HCT116 (cell line): ENCODE measurements at regions not wholly inside any gene's neighbourhood (a gene's known extent, or its start where the extent isn't known, plus 50 kb on each side); places are given as distances from the start of the nearest gene placed in this dataset.

Experiments used
- CBX3 ChIP-seq: IDR thresholded peaks from 2 replicates; pipeline ENCODE4 v1.6.1; 2012; ENCODE audit warnings: low read depth
- CEBPB ChIP-seq: IDR thresholded peaks from 2 replicates; pipeline ENCODE4 v1.6.1; 2012; ENCODE audit warnings: low read depth
- EGR1 ChIP-seq: IDR thresholded peaks from 2 replicates; pipeline ENCODE4 v1.6.1; 2012; ENCODE audit warnings: low read depth
- EZH2 ChIP-seq: fragments of 200-600 bp; sonication (generic); IDR thresholded peaks from 2 replicates; pipeline ENCODE4 v1.6.1; 2017; ENCODE audit warnings: antibody characterized with exemption, mixed run types
- POLR2A ChIP-seq: IDR thresholded peaks from 2 replicates; pipeline ENCODE4 v1.7.0; 2011; ENCODE audit warnings: borderline replicate concordance; ENCODE audit not compliant: insufficient read depth, insufficient read length; ENCODE audit errors: extremely low read depth
- POLR2AphosphoS5 ChIP-seq: IDR thresholded peaks from 2 replicates; pipeline ENCODE4 v1.6.1; 2011; ENCODE audit warnings: mild to moderate bottlenecking, low read depth, low read length, moderate library complexity
- RAD21 ChIP-seq: IDR thresholded peaks from 2 replicates; pipeline ENCODE4 v1.6.1; 2012; ENCODE audit warnings: low read depth, mild to moderate bottlenecking
- SIN3A ChIP-seq: IDR thresholded peaks from 2 replicates; pipeline ENCODE4 v1.6.1; 2012; ENCODE audit warnings: low read depth
- SP1 ChIP-seq: IDR thresholded peaks from 2 replicates; pipeline ENCODE4 v1.6.1; 2012; ENCODE audit warnings: low read depth
- TCF7L2 ChIP-seq: IDR thresholded peaks from 2 replicates; pipeline ENCODE4 v1.7.0; 2011; ENCODE audit warnings: borderline replicate concordance, inconsistent platforms; ENCODE audit not compliant: insufficient read depth, insufficient read length; ENCODE audit errors: extremely low read depth
- TF ChIP-seq, protein P1 (sequence below), 3 experiments: fragments of 200-600 bp in 1 of 3; sonication (generic) in 1 of 3; IDR thresholded peaks in 2 of 3; conservative IDR thresholded peaks in 1 of 3; 2 replicates each; pipeline ENCODE4 v1.5.1; 2012 to 2017; ENCODE audit warnings: low read depth in 2 of 3, low read length in 2 of 3, antibody characterized with exemption in 1 of 3, borderline replicate concordance in 1 of 3, control low read depth in 1 of 3, mild to moderate bottlenecking in 1 of 3, mixed read lengths in 1 of 3, mixed run types in 1 of 3, moderate library complexity in 1 of 3; ENCODE audit not compliant: insufficient read depth in 1 of 3
- TF ChIP-seq, protein P2 (sequence below): IDR thresholded peaks from 2 replicates; pipeline ENCODE4 v1.6.1; 2011; ENCODE audit warnings: mild to moderate bottlenecking, low read length, moderate library complexity; ENCODE audit not compliant: insufficient replicate concordance; ENCODE audit errors: extremely low read depth
- TF ChIP-seq, protein P3 (sequence below): IDR thresholded peaks from 2 replicates; pipeline ENCODE4 v1.6.1; 2012

- TF ChIP-seq SP1 (no peak), POLR2AphosphoS5 (no peak), EGR1 (no peak), CEBPB (no peak), CBX3 (no peak), TCF7L2 (no peak), EZH2 (no peak), RAD21 (no peak), SIN3A (no peak), POLR2A (no peak)
- TF ChIP-seq, protein P1, sequence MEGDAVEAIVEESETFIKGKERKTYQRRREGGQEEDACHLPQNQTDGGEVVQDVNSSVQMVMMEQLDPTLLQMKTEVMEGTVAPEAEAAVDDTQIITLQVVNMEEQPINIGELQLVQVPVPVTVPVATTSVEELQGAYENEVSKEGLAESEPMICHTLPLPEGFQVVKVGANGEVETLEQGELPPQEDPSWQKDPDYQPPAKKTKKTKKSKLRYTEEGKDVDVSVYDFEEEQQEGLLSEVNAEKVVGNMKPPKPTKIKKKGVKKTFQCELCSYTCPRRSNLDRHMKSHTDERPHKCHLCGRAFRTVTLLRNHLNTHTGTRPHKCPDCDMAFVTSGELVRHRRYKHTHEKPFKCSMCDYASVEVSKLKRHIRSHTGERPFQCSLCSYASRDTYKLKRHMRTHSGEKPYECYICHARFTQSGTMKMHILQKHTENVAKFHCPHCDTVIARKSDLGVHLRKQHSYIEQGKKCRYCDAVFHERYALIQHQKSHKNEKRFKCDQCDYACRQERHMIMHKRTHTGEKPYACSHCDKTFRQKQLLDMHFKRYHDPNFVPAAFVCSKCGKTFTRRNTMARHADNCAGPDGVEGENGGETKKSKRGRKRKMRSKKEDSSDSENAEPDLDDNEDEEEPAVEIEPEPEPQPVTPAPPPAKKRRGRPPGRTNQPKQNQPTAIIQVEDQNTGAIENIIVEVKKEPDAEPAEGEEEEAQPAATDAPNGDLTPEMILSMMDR (IDR thresholded peaks at IDR 0.05 in 2 of 3, conservative IDR thresholded peaks at IDR 0.05 in 1 of 3; ENCODE audit: borderline replicate concordance in 1 of 3, insufficient read depth in 1 of 3, low read depth in 2 of 3, low read length in 2 of 3): peak in 1 of 3 experiments; percentile 37; a peak in 1 of 6 replicates
- TF ChIP-seq, protein P2, sequence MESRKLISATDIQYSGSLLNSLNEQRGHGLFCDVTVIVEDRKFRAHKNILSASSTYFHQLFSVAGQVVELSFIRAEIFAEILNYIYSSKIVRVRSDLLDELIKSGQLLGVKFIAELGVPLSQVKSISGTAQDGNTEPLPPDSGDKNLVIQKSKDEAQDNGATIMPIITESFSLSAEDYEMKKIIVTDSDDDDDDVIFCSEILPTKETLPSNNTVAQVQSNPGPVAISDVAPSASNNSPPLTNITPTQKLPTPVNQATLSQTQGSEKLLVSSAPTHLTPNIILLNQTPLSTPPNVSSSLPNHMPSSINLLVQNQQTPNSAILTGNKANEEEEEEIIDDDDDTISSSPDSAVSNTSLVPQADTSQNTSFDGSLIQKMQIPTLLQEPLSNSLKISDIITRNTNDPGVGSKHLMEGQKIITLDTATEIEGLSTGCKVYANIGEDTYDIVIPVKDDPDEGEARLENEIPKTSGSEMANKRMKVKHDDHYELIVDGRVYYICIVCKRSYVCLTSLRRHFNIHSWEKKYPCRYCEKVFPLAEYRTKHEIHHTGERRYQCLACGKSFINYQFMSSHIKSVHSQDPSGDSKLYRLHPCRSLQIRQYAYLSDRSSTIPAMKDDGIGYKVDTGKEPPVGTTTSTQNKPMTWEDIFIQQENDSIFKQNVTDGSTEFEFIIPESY: no peak
- TF ChIP-seq, protein P3, sequence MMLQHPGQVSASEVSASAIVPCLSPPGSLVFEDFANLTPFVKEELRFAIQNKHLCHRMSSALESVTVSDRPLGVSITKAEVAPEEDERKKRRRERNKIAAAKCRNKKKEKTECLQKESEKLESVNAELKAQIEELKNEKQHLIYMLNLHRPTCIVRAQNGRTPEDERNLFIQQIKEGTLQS: no peak
These were observed 734.2 kb upstream of the ADAMTS5 start for GRCh38 chr21:27700974-27701614.
